ENCODE measurements at regions not wholly inside any gene's neighbourhood (a gene's known extent, or its start where the extent isn't known, plus 50 kb on each side); places are given as distances from the start of the nearest gene placed in this dataset.
"Not testable (repeated sequence)": the region's sequence is repeated elsewhere in the genome, so short reads cannot be mapped to it uniquely, and the experiment has no call there.

GRCh38 chr5:68066277-68066955 lies 149.1 kb upstream of the PIK3R1 start:
- DNase-seq = no peak

DNA sequence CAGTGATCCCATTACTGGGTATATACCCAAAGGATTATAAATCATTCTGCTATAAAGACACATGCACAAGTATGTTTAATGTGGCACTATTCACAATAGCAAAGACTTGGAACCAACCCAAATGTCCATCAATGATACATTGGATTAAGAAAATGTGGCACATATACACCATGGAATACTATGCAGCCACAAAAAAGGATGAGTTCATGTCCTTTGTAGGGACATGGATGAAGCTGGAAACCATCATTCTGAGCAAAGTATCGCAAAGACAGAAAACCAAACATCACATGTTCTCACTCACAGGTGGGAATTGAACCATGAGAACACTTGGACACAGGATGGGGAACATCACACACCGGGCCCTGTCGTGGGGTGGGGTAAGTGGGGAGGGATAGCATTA lies 150.2 kb upstream of the PIK3R1 start:
- not testable (repeated sequence) for DNase-seq

DNA sequence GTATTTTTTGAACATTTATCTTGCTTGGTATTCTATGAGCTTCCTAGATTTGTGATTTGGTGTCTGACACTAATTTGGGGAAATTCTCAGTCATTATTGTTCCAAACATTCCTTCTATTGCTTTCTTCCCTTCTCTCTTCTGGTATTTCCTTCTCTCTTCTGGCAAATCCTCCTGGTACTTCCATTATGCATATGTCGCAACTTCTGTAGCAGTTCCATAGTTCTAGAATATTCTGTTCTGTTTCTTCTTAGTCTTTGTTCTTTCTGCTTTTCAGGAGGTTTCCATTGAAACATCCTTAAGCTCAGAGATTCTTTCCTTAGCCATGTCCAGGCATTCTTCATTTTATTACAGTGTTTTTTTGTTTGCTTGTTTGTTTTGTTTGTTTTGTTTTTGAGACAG lies 155.2 kb upstream of the PIK3R1 start:
- no peak for DNase-seq

GRCh38 chr5:68057191-68057590 lies 158.4 kb upstream of the PIK3R1 start:
- DNase-seq = no peak

GRCh38 chr5:68055686-68056085 lies 159.9 kb upstream of the PIK3R1 start:
- no peak for DNase-seq

GRCh38 chr5:68054638-68055037 lies 160.9 kb upstream of the PIK3R1 start:
- DNase-seq = no peak

- DNase-seq = no peak
These were observed 162.4 kb upstream of the PIK3R1 start for GRCh38 chr5:68053202-68053601.

- no peak for DNase-seq
These were observed 166.4 kb upstream of the PIK3R1 start for GRCh38 chr5:68049053-68049713.

DNA sequence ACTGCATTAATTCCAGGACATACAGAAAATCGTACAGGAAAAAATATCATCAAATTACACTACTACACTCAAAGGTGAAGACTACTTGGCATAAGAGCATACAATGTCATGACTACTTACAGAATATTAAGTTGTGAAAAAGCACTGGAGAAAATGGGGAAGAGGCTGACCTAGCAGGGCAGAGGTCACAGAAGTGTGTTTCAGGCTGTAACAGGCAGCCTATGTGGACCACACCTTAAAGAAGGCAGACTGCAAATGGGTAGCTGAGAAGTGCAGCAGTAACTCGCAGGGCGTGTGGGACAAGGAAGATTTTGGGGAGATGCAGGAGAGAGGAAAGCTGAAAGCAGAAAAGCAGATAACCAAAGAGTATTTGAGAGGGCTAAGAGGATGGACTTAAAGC lies 167.0 kb upstream of the PIK3R1 start:
- no peak for DNase-seq

GRCh38 chr5:68048054-68048453 lies 167.5 kb upstream of the PIK3R1 start:
- not testable (repeated sequence) for DNase-seq

DNA sequence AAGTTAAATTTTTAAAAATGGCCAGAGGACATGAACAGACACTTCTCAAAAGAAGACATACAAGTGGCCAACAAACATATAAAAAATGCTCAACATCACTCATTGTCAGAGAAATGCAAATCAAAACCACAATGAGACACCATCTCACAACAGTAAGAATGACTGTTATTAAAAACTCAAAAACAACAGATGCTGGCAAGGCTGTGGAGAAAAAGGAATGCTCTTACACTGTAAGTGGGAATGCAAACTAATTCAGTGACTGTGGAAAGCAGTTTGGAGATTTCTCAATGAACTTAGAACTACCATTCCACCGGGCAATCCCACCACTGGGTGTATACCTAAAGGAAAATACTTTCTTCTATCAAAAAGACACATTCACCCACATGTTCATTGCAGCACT lies 168.5 kb upstream of the PIK3R1 start:
- no peak for DNase-seq

DNA sequence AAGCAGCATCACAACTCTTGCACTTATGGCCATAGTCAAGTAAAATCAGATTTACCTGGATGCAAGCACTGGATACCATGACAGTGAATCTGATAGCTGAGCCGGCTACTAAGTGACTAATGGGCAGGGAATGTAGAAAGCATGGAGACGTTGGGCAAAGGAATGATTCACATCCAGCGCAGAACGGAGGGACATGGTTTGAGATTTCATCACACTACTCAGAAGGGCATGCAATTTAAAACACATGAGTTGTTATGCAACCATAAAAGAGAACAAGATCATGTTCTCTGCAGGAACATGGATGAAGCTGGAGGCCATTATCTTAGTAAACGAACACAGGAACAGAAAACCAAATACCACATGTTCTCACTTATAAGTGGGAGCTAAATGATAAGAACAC lies 169.1 kb upstream of the PIK3R1 start:
- no peak for DNase-seq

GRCh38 chr5:68041293-68041692 lies 174.3 kb upstream of the PIK3R1 start:
- DNase-seq = no peak

DNA sequence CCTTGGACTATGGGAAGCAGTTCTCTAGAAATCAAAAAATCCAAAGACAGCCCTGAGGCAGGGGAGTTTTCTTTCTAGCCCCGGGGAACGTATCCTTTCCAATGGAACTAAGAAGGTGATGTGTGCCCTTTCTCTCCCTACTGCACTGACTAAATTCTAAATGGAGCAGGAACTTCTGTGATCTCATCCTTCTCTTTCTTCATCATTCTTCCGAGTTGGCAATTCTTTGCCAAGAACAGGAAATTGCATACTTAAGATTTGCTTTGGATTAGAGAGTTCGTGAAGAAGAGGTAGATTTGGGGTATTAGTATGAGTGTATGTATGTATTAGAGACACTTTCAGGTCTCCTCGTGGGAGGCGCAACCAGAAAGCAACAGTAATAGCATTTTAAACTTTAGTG lies 178.0 kb upstream of the PIK3R1 start:
- DNase-seq = no peak

- DNase-seq = no peak
These were observed 181.5 kb upstream of the PIK3R1 start for GRCh38 chr5:68033961-68034571.

DNA sequence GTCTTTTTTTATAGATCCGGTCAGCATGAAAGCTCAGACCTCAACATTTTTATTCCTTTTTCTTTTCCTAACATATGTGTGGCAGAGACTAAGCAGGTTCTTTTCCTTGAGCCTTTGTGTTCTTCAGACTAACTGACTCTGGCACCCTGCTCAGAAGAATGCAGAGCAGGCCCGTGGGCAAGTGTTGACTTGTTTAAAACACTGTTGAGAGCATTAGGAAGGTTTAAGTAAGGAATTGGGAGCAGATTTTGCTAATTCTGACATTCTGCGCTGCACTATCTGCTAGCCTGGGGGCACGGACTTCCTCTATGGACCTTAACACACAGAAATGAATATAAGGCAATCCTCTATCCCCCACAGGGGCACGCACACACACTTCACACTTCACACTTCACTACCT lies 182.5 kb upstream of the PIK3R1 start:
- no peak for DNase-seq

DNA sequence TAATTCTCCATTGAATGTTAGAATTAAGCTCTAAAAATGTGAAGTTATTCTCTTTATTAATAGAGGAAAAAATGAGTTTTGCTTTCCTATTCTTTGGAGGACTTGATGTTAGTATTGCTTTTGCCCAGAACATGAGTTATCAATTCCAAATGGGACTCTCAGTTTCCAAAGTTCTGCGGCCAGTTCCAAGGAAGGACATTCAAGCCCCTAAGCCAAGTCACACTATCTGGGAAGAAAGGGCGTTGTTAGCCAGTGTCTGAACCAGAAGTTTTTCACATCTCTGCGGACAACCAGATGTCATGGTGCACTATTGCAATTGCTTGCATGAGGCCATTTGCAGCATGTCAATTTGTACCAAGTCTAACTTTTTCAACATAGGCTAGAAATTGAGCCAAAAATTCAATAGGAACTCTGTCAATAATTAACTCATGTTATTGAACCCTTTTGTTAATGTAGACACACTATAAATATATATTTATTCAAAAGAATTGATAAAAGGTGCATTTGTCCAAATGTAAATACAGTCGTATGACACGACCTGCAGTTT lies 183.3 kb upstream of the PIK3R1 start:
- DNase-seq = no peak

GRCh38 chr5:68028131-68028727 lies 187.3 kb upstream of the PIK3R1 start:
- no peak for DNase-seq

DNA sequence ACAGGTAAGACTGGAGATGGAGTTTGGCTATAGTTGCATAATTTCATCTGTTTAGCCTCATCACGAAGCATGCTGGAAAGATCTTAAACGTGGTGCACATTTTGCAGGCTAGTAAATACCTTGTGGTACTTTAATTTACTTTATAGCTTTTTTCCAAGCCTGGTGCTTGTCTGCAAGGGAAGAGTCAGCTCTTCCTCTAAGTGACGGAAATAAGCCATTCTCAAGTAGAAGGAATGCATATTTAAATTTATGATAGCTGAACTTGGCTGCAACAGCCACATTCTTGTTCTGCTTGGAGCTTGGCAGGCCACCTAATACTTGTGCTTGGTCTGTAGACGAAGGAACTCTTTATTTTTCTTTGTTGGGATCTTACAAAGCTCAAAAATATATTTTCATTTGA lies 188.0 kb upstream of the PIK3R1 start:
- no peak for DNase-seq

GRCh38 chr5:68026092-68026885 lies 189.3 kb upstream of the PIK3R1 start:
- no peak for DNase-seq

DNA sequence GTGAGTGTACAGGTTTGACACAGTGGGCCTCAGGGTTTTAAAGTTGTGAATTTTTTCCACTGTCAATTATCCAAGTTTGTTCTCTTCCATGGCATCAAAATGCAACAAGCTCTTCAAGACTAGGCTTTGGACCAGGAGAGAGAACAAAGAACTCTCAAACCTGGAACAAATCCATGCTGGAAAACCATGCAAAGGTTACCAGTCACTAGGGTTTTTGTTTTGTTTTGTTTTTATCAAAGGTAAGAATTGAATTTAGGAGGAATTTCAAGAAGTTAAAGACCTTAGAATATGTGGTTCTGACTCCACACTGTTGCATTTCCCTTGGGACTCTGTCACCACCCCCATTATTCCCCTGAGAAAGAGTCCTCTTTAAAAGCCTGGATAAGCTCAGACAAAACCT lies 191.1 kb upstream of the PIK3R1 start:
- DNase-seq = no peak

- DNase-seq = no peak
These were observed 193.6 kb upstream of the PIK3R1 start for GRCh38 chr5:68021916-68022315.

DNA sequence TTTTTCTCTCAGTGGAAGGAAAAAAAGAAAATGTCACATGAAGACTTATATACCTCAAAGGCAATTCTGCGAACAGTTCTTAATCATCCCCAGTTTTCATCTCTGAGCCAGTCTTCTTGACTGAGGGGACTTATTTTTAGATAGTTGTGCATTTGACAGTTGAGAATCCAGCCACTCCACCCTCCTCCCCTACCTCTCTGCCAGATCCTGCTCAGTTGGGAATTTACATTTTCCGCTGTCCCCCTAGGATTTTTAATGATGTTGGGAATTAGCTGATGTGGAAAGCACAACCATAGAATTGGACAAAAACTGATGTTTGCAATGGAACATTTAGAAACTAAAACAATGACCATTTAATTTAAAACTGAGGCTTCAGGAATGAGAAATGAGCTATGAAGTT lies 194.3 kb upstream of the PIK3R1 start:
- no peak for DNase-seq

All from NCI-H526 treated with DMSO at 0.1 percent for 48 hours (cell line).